Esophagus muscularis mucosa (tissue), 4 donors: ENCODE measurements at regions not wholly inside any gene's neighbourhood (a gene's known extent, or its start where the extent isn't known, plus 50 kb on each side); places are given as distances from the start of the nearest gene placed in this dataset.

Experiments used
- CTCF ChIP-seq, 3 experiments: fragments of 200-600 bp in 2 of 3; fragments of 450-650 bp in 1 of 3; sonication (generic) in 2 of 3; IDR thresholded peaks; one replicate each; pipeline ENCODE4 v1.5.1; 2017 to 2019; ENCODE audit warnings: antibody characterized with exemption in 3 of 3, mild to moderate bottlenecking in 2 of 3, moderate library complexity in 1 of 3
- EP300 ChIP-seq: sonication (generic); formaldehyde crosslinking; IDR thresholded peaks from one replicate; pipeline ENCODE4 v1.6.1; 2017; ENCODE audit warnings: antibody characterized with exemption
- POLR2A ChIP-seq: fragments of 450-650 bp; IDR thresholded peaks from one replicate; pipeline ENCODE4 v1.6.1; 2017; ENCODE audit warnings: antibody characterized with exemption, moderate library complexity, mild to moderate bottlenecking, low read depth
- POLR2AphosphoS5 ChIP-seq, 2 donors: sonication (generic); formaldehyde crosslinking; IDR thresholded peaks; one replicate each; pipeline ENCODE4 v1.6.1; 2017; ENCODE audit warnings: antibody characterized with exemption in 2 of 2

GRCh38 chr18:28574175-28574574 lies 397.2 kb upstream of the CDH2 start:
- TF ChIP-seq POLR2A = no peak
- TF ChIP-seq CTCF (IDR thresholded peaks at IDR 0.05) = no peak
- no peak for TF ChIP-seq POLR2AphosphoS5 (IDR thresholded peaks at IDR 0.05)
- TF ChIP-seq EP300 = no peak
